Adrenal gland (tissue), 9 donors: ENCODE measurements at regions not wholly inside any gene's neighbourhood (a gene's known extent, or its start where the extent isn't known, plus 50 kb on each side); places are given as distances from the start of the nearest gene placed in this dataset.

Source experiments
- DNase-seq, 7 donors: peaks; one replicate each; pipeline ENCODE4 v3.0.0-alpha.2; 2019 to 2020
- H3K27ac ChIP-seq, 5 donors: fragments of 200-600 bp; sonication (generic) in 4 of 5; 1 replicate in 3 of 5; 2 replicates in 2 of 5; pipeline versions ENCODE4 v1.5.1 to v1.8.0; 2016 to 2020; ENCODE audit warnings: mild to moderate bottlenecking in 1 of 5
- H3K27me3 ChIP-seq: fragments of 200-600 bp; 2 replicates; pipeline ENCODE4 v1.8.0; 2021
- H3K36me3 ChIP-seq, 2 donors: fragments of 200-600 bp; replicated peaks in 1 of 2; 1 replicate in 1 of 2; 2 replicates in 1 of 2; pipeline versions ENCODE4 v1.5.1 to v1.8.0; 2018 to 2022
- H3K4me1 ChIP-seq, 2 donors: fragments of 200-600 bp; replicated peaks in 1 of 2; 1 replicate in 1 of 2; 2 replicates in 1 of 2; pipeline versions ENCODE4 v1.5.1 to v1.8.0; 2018 to 2021
- H3K4me3 ChIP-seq, 4 donors: fragments of 200-600 bp; sonication (generic) in 3 of 4; one replicate each; pipeline ENCODE4 v1.5.1; 2016 to 2018
- H3K9me3 ChIP-seq, 3 donors: fragments of 200-600 bp; sonication (generic) in 1 of 3; replicated peaks in 1 of 3; 1 replicate in 2 of 3; 2 replicates in 1 of 3; pipeline versions ENCODE4 v1.5.1 to v1.8.0; 2016 to 2021
- CTCF ChIP-seq, 6 experiments: fragments of 450-650 bp in 4 of 6; fragments of 200-600 bp in 2 of 6; sonication (generic) in 1 of 6; IDR thresholded peaks; 1 replicate in 5 of 6; 2 replicates in 1 of 6; pipeline versions ENCODE4 v1.5.1 to v1.8.0; 2016 to 2021; ENCODE audit warnings: antibody characterized with exemption in 6 of 6, mild to moderate bottlenecking in 2 of 6, moderate library complexity in 1 of 6
- POLR2A ChIP-seq, 2 donors: fragments of 450-650 bp; IDR thresholded peaks; one replicate each; pipeline ENCODE4 v1.6.1; 2017; ENCODE audit warnings: antibody characterized with exemption in 2 of 2, mild to moderate bottlenecking in 2 of 2, moderate library complexity in 1 of 2
- WGBS, 4 donors: extraction: QIAGEN DNeasy Blood & Tissue Kit in 2 of 4; methylation state at CpG; one replicate each; pipeline versions ENCODE4 v1.1.5 to v1.1.7; 2013 to 2017; 5-methylcytosine and 5-hydroxymethylcytosine counted together
- intact Hi-C, 2 donors: fragments of 100-400 bp; cut with DNase I; formaldehyde crosslinking; loops; one replicate each; pipeline versions ENCODE4 v1.14.1 to v1.15.0; 2022 to 2023
- donor health status: healthy with polysubstance abuse.
- donor health status: Bipolar disorder and iron deficiency.
- donor health status: DM: yes; HTN: yes; CAD: no.
- donor health status: DM: no; HTN: no; CAD: no.
- donor health status: DM: no; HTN: no; CAD: no.

GRCh38 chr11:95375451-95375850 lies 144.4 kb upstream of the SESN3 start:
- H3K4me1 ChIP-seq, result no peaks in the 10 kb centered on the region
- no peaks in the 10 kb centered on the region for H3K27me3 ChIP-seq
- H3K36me3 ChIP-seq, result no peaks in the 10 kb centered on the region
- TF ChIP-seq POLR2A (IDR thresholded peaks at IDR 0.05), result no peak
- no peak for TF ChIP-seq CTCF (IDR thresholded peaks at IDR 0.05)
- 78 to 92% (median 91%) methylated on average over 1 of the region's 1 CpG for WGBS, 4 donors
- intact Hi-C loops, result no loop called here
- H3K27ac ChIP-seq, result no peak overlapping the region
- DNase-seq, result no peak
- no peak overlapping the region for H3K4me3 ChIP-seq
- no peaks in the 10 kb centered on the region for H3K9me3 ChIP-seq

GRCh38 chr11:95374105-95374504 lies 143.1 kb upstream of the SESN3 start:
- intact Hi-C loops, result no loop called here
- Histone ChIP-seq H3K4me3 (no peak overlapping the region), H3K27ac (no peak overlapping the region), H3K4me1 (no peaks in the 10 kb centered on the region), H3K27me3 (no peaks in the 10 kb centered on the region), H3K9me3 (no peaks in the 10 kb centered on the region), H3K36me3 (no peaks in the 10 kb centered on the region)
- no peak for DNase-seq
- TF ChIP-seq CTCF (IDR thresholded peaks at IDR 0.05), result no peak
- TF ChIP-seq POLR2A (IDR thresholded peaks at IDR 0.05), result no peak
- WGBS, 4 donors, result 81 to 86% (median 82%) methylated on average over 4 of the region's 4 CpGs

- Histone ChIP-seq H3K36me3 (no peaks in the 10 kb centered on the region), H3K4me3 (no peak overlapping the region), H3K4me1 (no peaks in the 10 kb centered on the region), H3K27ac (no peak overlapping the region), H3K9me3 (no peaks in the 10 kb centered on the region), H3K27me3 (no peaks in the 10 kb centered on the region)
- TF ChIP-seq CTCF (IDR thresholded peaks at IDR 0.05) (no peak), POLR2A (IDR thresholded peaks at IDR 0.05) (no peak)
- intact Hi-C loops, result no loop called here
- WGBS, 4 donors, result 95 to 100% (median 99%) methylated on average over 1 of the region's 1 CpG
- no peak for DNase-seq
Observed at GRCh38 chr11:95373241-95373640, 142.2 kb upstream of the SESN3 start.

GRCh38 chr11:95372097-95372656 lies 141.2 kb upstream of the SESN3 start:
- 78 to 95% (median 88%) methylated on average over 1 of the region's 1 CpG for WGBS, 4 donors
- no peak overlapping the region for H3K4me3 ChIP-seq
- no peaks in the 10 kb centered on the region for H3K9me3 ChIP-seq
- H3K4me1 ChIP-seq, result no peaks in the 10 kb centered on the region
- no peak for DNase-seq
- H3K27ac ChIP-seq, result no peak overlapping the region
- intact Hi-C loops, result no loop called here
- TF ChIP-seq POLR2A (IDR thresholded peaks at IDR 0.05), result no peak
- TF ChIP-seq CTCF (IDR thresholded peaks at IDR 0.05), result no peak
- H3K36me3 ChIP-seq, result no peaks in the 10 kb centered on the region
- H3K27me3 ChIP-seq, result no peaks in the 10 kb centered on the region
